K562 (cell line): ENCODE measurements at regions not wholly inside any gene's neighbourhood (a gene's known extent, or its start where the extent isn't known, plus 50 kb on each side); places are given as distances from the start of the nearest gene placed in this dataset.

Source experiments
- ATAC-seq: fragments of 200-7000 bp; cut with Tn5 transposase; 3 replicates; pipeline ENCODE4 v1.9.1; 2020; ENCODE audit warnings: moderate library complexity
- BruUV-seq: library from RNA; stranded (reverse); fragments of 400-500 nt; replicated peaks from 2 replicates; lab custom pipeline; 2021; lab: Mats Ljungman, UMichigan
- CTCF ChIA-PET: fragments of 300-600 bp; formaldehyde crosslinking; extraction: SDS; loops from one replicate; lab custom pipeline; 2021; ENCODE audit warnings: low intra/inter-chr PET ratio; lab: Yijun Ruan, JAX
- POLR2A ChIA-PET: fragments of 300-600, 350-650 bp; sonication (Branson Sonifier 250); formaldehyde crosslinking; extraction: SDS; loops from one replicate; lab custom pipeline; 2021; ENCODE audit warnings: antibody characterized with exemption, inconsistent platforms; lab: Yijun Ruan, JAX
- DNase-seq, 4 experiments: peaks; one replicate each; pipeline versions ENCODE4 v3.0.0 to v3.0.0-alpha.2; 2011 to 2018; ENCODE audit warnings: low spot score in 3 of 4, mixed read lengths in 3 of 4; ENCODE audit errors: extremely low read depth in 1 of 4
- FAIRE-seq: peaks from 2 replicates; lab custom pipeline; 2011; peaks lifted over from hg19 to GRCh38; lab: Jason Lieb, UNC
- H2AFZ ChIP-seq: 2 replicates; pipeline ENCODE4 v1.6.0; 2011; ENCODE audit warnings: low read depth, low read length, control low read depth, inconsistent platforms
- H3K27ac ChIP-seq: fragments of 200-600 bp; 3 replicates; pipeline ENCODE4 v1.8.0; 2011; ENCODE audit warnings: low read depth, mild to moderate bottlenecking, control low read depth, inconsistent platforms, low read length, moderate library complexity, mixed read lengths; ENCODE audit errors: extremely low read depth
- H3K27me3 ChIP-seq, 2 experiments: fragments of 300-600 bp in 1 of 2; 2 replicates in 1 of 2; 3 replicates in 1 of 2; pipeline versions ENCODE4 v1.6.0 to v1.8.0; 2011; ENCODE audit warnings: inconsistent platforms in 2 of 2, low read length in 2 of 2, mild to moderate bottlenecking in 1 of 2, mixed read lengths in 1 of 2, moderate library complexity in 1 of 2; ENCODE audit not compliant: control insufficient read depth in 2 of 2, insufficient read depth in 2 of 2
- H3K36me3 ChIP-seq: fragments of 300-600 bp; 3 replicates; pipeline ENCODE4 v1.8.0; 2011; ENCODE audit warnings: mild to moderate bottlenecking, low read length, inconsistent platforms; ENCODE audit not compliant: control insufficient read depth, insufficient read depth
- H3K4me1 ChIP-seq, 2 experiments: fragments of 200-600 bp in 1 of 2; replicated peaks in 1 of 2; 2 replicates in 1 of 2; 3 replicates in 1 of 2; pipeline versions ENCODE4 v1.5.1 to v1.8.0; 2011; ENCODE audit warnings: inconsistent platforms in 2 of 2, low read length in 2 of 2, mild to moderate bottlenecking in 1 of 2, mixed read lengths in 1 of 2, moderate library complexity in 1 of 2; ENCODE audit not compliant: control insufficient read depth in 2 of 2, insufficient read depth in 2 of 2
- H3K4me2 ChIP-seq: 2 replicates; pipeline ENCODE4 v1.6.1; 2011; ENCODE audit warnings: low read length, control low read depth, inconsistent platforms, mixed read lengths; ENCODE audit not compliant: insufficient read depth
- H3K4me3 ChIP-seq: fragments of 200-600 bp; sonication (generic), shearing (Covaris generic); 2 replicates; pipeline ENCODE4 v1.5.1; 2016; ENCODE audit warnings: control low read depth, inconsistent platforms
- H3K79me2 ChIP-seq: fragments of 200-600 bp; 3 replicates; pipeline ENCODE4 v1.8.0; 2011; ENCODE audit warnings: low read length, inconsistent platforms; ENCODE audit not compliant: control insufficient read depth, insufficient read depth
- H3K9ac ChIP-seq, 2 experiments: 2 replicates each; pipeline versions ENCODE4 v1.6.0 to v1.6.1; 2011; ENCODE audit warnings: low read depth in 2 of 2, low read length in 2 of 2, control low read depth in 1 of 2, inconsistent platforms in 1 of 2, mild to moderate bottlenecking in 1 of 2, mixed read lengths in 1 of 2; ENCODE audit not compliant: insufficient read depth in 1 of 2
- H3K9me1 ChIP-seq: one replicate; pipeline ENCODE4 v1.6.0; 2011; ENCODE audit warnings: inconsistent platforms, mild to moderate bottlenecking, low read length, moderate library complexity; ENCODE audit not compliant: control insufficient read depth, insufficient read depth
- H3K9me3 ChIP-seq: replicated peaks from 2 replicates; pipeline ENCODE4 v1.5.1; 2011; ENCODE audit warnings: low read depth, low read length, inconsistent platforms; ENCODE audit not compliant: control insufficient read depth, insufficient read depth
- H4K20me1 ChIP-seq: replicated peaks from 2 replicates; pipeline ENCODE4 v1.6.1; 2011; ENCODE audit warnings: low read length, inconsistent platforms, mixed read lengths; ENCODE audit not compliant: control insufficient read depth, insufficient read depth
- BDP1 ChIP-seq: IDR thresholded peaks from 3 replicates; pipeline ENCODE4 v1.6.1; 2011; ENCODE audit not compliant: insufficient read length, insufficient read depth
- BRD9 ChIP-seq: fragments of 450-650 bp; IDR thresholded peaks from 2 replicates; pipeline ENCODE4 v1.6.1; 2018; ENCODE audit warnings: low read depth; ENCODE audit not compliant: partially characterized antibody
- DACH1 ChIP-seq: fragments of 450-650 bp; IDR thresholded peaks from 2 replicates; pipeline ENCODE4 v1.6.1; 2018; ENCODE audit not compliant: partially characterized antibody
- DPF2 ChIP-seq: fragments of 450-650 bp; IDR thresholded peaks from 2 replicates; pipeline ENCODE4 v1.6.1; 2016
- E2F5 ChIP-seq: sonication (generic); formaldehyde crosslinking; IDR thresholded peaks from 2 replicates; pipeline ENCODE4 v1.8.0; 2022; ENCODE audit warnings: mild to moderate bottlenecking, missing genetic modification reagents
- GMEB1 ChIP-seq: fragments of 250-450 bp; sonication (Bioruptor Pico); IDR thresholded peaks from 2 replicates; pipeline ENCODE4 v1.4.0; 2020; ENCODE audit warnings: mild to moderate bottlenecking
- MLLT1 ChIP-seq, 2 experiments: fragments of 450-650 bp; IDR thresholded peaks; 2 replicates each; pipeline ENCODE4 v1.6.1; 2016
- RBM22 ChIP-seq: fragments of 200-400 bp; formaldehyde crosslinking; IDR thresholded peaks from 2 replicates; pipeline ENCODE4 v1.6.1; 2018; ENCODE audit warnings: low read length, low read depth; ENCODE audit not compliant: poor library complexity, severe bottlenecking
- RNF2 ChIP-seq: sonication (generic); IDR thresholded peaks from 2 replicates; pipeline ENCODE4 v1.6.1; 2016
- THAP7 ChIP-seq: fragments of 250-450 bp; sonication (Bioruptor Pico); IDR thresholded peaks from 2 replicates; pipeline ENCODE4 v1.5.0; 2021
- WGBS: fragments of 100-300 bp; shearing (Covaris generic); methylation state at CpG from one replicate; pipeline ENCODE4 v1.1.6; 2016; ENCODE audit warnings: low coverage, mixed read lengths; ENCODE audit not compliant: insufficient coverage; ENCODE audit errors: missing lambda C conversion rate; 5-methylcytosine and 5-hydroxymethylcytosine counted together
- in situ Hi-C: fragments of 300-500 bp; cut with MboI; formaldehyde crosslinking; loops from 4 replicates; pipeline ENCODE4 v1.15.0; 2018; ENCODE audit warnings: inconsistent platforms, mixed read lengths
- intact Hi-C: fragments of 100-400 bp; cut with micrococcal nuclease; formaldehyde crosslinking; loops from 2 replicates; pipeline ENCODE4 v1.14.2; 2022

- H3K36me3 ChIP-seq, result no peaks in the 10 kb centered on the region
- ChIA-PET POLR2A (interaction anchor here (0.7 kb wide), 1 partner anchor 47 kb away, joined by 3 read pairs; no protein-coding TSS in a partner anchor), CTCF (no interaction called here)
- no peak for TF ChIP-seq BRD9
- TF ChIP-seq DACH1, result no peak
- no peak for TF ChIP-seq E2F5 (CRISPR knock-in tag)
- TF ChIP-seq DPF2, result no peak
- TF ChIP-seq MLLT1 (IDR thresholded peaks at IDR 0.05), result no peak
- TF ChIP-seq RNF2, result no peak
- TF ChIP-seq THAP7 (CRISPR knock-in tag), result no peak
- TF ChIP-seq BDP1, result no peak
- no peak for TF ChIP-seq RBM22
- no peak for TF ChIP-seq GMEB1 (CRISPR knock-in tag)
- no peak overlapping the region for H3K4me2 ChIP-seq
- no TSS peak for BruUV-seq
- no peaks in the 10 kb centered on the region for H3K27me3 ChIP-seq
- no peak overlapping the region for H3K9ac ChIP-seq
- in situ Hi-C loops (no loop called here), intact Hi-C loops (no loop called here)
- no peaks in the 10 kb centered on the region for H3K79me2 ChIP-seq
- no peaks in the 10 kb centered on the region for H4K20me1 ChIP-seq
- DNase-seq, result no peak
- no peak overlapping the region for H3K27ac ChIP-seq
- no peak overlapping the region for H2AFZ ChIP-seq
- 0% methylated on average over 2 of the region's 4 CpGs for WGBS
- no peaks in the 10 kb centered on the region for H3K9me1 ChIP-seq
- H3K4me1 ChIP-seq, result no peaks in the 10 kb centered on the region
- no peaks in the 10 kb centered on the region for H3K9me3 ChIP-seq
- H3K4me3 ChIP-seq, result no peak overlapping the region
- no peak for ATAC-seq
- FAIRE-seq, result no peak
Measured at GRCh38 chr15:86001200-86001599, 78.5 kb upstream of the AGBL1 start.
